ENCODE measurements at regions not wholly inside any gene's neighbourhood (a gene's known extent, or its start where the extent isn't known, plus 50 kb on each side); places are given as distances from the start of the nearest gene placed in this dataset.

- TF ChIP-seq CTCF (IDR thresholded peaks at IDR 0.05; ENCODE audit: insufficient read depth, low read length, poor library complexity, severe bottlenecking): no peak
- no peak for DNase-seq (ENCODE audit: extremely low read depth, insufficient read length)
- no peak overlapping the region for H3K4me3 ChIP-seq (replicated peaks; ENCODE audit: low read depth, low read length)
- H3K36me3 ChIP-seq (ENCODE audit: control insufficient read depth, insufficient read depth, low read length): no peaks in the 10 kb centered on the region
- H3K27me3 ChIP-seq (replicated peaks; ENCODE audit: control insufficient read depth, insufficient read depth, low read length): no peaks in the 10 kb centered on the region
These were observed 549.5 kb upstream of the SMIM31 start for GRCh38 chr4:164204434-164204833.

- Histone ChIP-seq H3K4me3 (replicated peaks; ENCODE audit: low read depth, low read length) (no peak overlapping the region), H3K36me3 (ENCODE audit: control insufficient read depth, insufficient read depth, low read length) (no peaks in the 10 kb centered on the region), H3K27me3 (replicated peaks; ENCODE audit: control insufficient read depth, insufficient read depth, low read length) (no peaks in the 10 kb centered on the region)
- no peak for TF ChIP-seq CTCF (IDR thresholded peaks at IDR 0.05; ENCODE audit: insufficient read depth, low read length, poor library complexity, severe bottlenecking)
- no peak for DNase-seq (ENCODE audit: extremely low read depth, insufficient read length)
These were observed 546.5 kb upstream of the SMIM31 start for GRCh38 chr4:164207460-164207859.

DNA sequence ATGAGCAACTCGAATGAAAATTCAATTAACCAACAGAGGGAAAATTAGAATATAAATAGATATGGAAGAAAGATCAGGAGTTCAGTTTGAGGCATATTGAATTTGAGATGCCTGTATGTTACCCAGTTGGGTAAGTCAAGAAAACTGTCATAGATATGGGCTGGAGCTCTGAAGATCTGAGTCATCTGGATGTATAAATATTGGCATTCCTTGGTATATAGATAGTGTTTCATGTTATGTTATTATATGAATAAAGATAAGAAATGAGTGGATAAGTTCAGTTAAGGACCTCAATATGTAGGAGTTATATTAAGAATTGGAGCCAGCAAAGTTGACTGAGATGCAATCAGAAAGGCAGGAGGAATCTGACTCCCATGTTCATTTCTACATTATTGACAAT lies 543.6 kb upstream of the SMIM31 start:
- TF ChIP-seq CTCF (IDR thresholded peaks at IDR 0.05; ENCODE audit: insufficient read depth, low read length, poor library complexity, severe bottlenecking): no peak
- no peaks in the 10 kb centered on the region for H3K36me3 ChIP-seq (ENCODE audit: control insufficient read depth, insufficient read depth, low read length)
- DNase-seq (ENCODE audit: extremely low read depth, insufficient read length): no peak
- H3K4me3 ChIP-seq (replicated peaks; ENCODE audit: low read depth, low read length): no peak overlapping the region
- H3K27me3 ChIP-seq (replicated peaks; ENCODE audit: control insufficient read depth, insufficient read depth, low read length): no peaks in the 10 kb centered on the region

DNA sequence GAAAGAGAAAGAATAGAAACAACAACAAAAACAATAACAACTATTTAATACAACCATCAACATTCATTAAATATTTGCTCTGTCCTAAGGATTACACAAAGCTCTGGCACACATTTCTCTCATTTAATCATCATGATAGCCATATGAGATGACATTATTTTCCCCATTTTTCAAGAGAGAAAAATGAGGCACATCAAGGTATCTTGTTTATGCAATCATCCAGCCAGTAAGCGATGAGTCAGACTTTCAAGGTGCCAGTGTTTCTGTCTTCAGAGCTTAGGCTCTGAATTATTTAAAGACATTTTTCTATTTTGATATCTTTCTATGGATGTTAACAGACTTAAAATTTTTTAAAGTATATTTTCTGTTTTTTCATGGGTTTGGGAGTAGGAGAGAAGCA lies 541.8 kb upstream of the SMIM31 start:
- Histone ChIP-seq H3K4me3 (replicated peaks; ENCODE audit: low read depth, low read length) (no peak overlapping the region), H3K27me3 (replicated peaks; ENCODE audit: control insufficient read depth, insufficient read depth, low read length) (no peaks in the 10 kb centered on the region), H3K36me3 (ENCODE audit: control insufficient read depth, insufficient read depth, low read length) (no peaks in the 10 kb centered on the region)
- no peak for TF ChIP-seq CTCF (IDR thresholded peaks at IDR 0.05; ENCODE audit: insufficient read depth, low read length, poor library complexity, severe bottlenecking)
- no peak for DNase-seq (ENCODE audit: extremely low read depth, insufficient read length)

DNA sequence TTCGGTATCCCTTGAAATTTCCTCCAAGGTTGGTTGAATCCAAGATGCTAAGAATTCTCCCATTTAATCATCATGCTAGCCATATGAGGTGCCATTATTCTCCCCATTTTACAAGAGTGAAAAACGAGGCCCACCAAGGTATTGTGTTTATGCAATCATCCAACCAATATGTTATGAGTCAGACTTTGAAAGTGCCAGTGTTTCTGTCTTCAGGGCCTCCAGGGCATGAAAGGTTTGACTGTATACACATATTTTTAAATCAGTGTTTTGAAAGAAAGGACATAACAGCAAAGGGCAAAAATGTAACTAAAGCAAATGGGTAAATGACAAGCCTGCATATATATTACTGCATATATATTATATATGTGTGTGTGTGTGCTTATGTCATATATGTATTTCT lies 541.2 kb upstream of the SMIM31 start:
- no peaks in the 10 kb centered on the region for H3K27me3 ChIP-seq (replicated peaks; ENCODE audit: control insufficient read depth, insufficient read depth, low read length)
- H3K36me3 ChIP-seq (ENCODE audit: control insufficient read depth, insufficient read depth, low read length): no peaks in the 10 kb centered on the region
- H3K4me3 ChIP-seq (replicated peaks; ENCODE audit: low read depth, low read length): no peak overlapping the region
- DNase-seq (ENCODE audit: extremely low read depth, insufficient read length): no peak
- TF ChIP-seq CTCF (IDR thresholded peaks at IDR 0.05; ENCODE audit: insufficient read depth, low read length, poor library complexity, severe bottlenecking): no peak

DNA sequence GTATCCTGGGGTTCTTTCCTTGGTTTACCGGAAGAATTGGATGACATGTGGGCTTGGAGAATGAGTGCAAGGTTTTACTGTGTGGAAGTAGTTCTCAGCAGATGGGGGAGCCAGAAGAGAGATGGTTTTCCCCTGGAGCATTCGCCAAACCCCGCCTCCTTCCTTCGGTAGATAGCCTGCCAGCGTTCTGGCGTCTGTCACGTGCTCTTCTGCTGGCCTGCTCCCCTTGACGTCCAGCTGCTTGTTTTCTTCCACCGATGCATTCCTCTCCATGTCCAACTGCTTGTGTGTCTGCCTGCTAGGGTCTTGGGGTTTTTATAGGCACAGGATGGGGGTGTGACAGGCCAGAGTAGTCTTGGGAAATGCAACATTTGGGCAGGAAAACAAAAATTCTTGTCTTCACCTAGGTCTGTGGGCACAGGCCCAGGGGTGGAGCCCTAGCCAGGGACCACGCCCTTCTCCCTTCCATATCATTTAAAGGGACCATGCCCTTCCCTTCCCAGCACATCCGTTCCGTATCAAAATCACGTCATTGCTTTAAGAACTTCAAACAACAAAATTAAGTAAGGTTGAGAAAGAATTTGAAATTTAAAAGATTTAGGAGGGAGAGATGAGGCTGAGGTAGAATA lies 538.7 kb upstream of the SMIM31 start:
- DNase-seq (ENCODE audit: extremely low read depth, insufficient read length): no peak
- Histone ChIP-seq H3K4me3 (replicated peaks; ENCODE audit: low read depth, low read length) (no peak overlapping the region), H3K27me3 (replicated peaks; ENCODE audit: control insufficient read depth, insufficient read depth, low read length) (no peaks in the 10 kb centered on the region), H3K36me3 (ENCODE audit: control insufficient read depth, insufficient read depth, low read length) (no peaks in the 10 kb centered on the region)
- TF ChIP-seq CTCF (IDR thresholded peaks at IDR 0.05; ENCODE audit: insufficient read depth, low read length, poor library complexity, severe bottlenecking): no peak

All from GM06990 (cell line).